HG03097 (cell line): ENCODE measurements at regions not wholly inside any gene's neighbourhood (a gene's known extent, or its start where the extent isn't known, plus 50 kb on each side); places are given as distances from the start of the nearest gene placed in this dataset.

ENCODE experiments used
- ATAC-seq: cut with Tn5 transposase; IDR thresholded peaks from one replicate; pipeline ENCODE4 v1.9.1; 2021; ENCODE audit not compliant: unreplicated experiment, low FRiP score

GRCh38 chr11:10622108-10622507, 53.6 kb upstream of the LYVE1 start:
- ATAC-seq = no peak

- no peak for ATAC-seq
Measured at GRCh38 chr11:10619131-10619680, 50.7 kb upstream of the LYVE1 start.

- ATAC-seq = no peak
Measured at GRCh38 chr11:10618490-10618889, 50.0 kb upstream of the LYVE1 start.
